CD14-positive monocyte (primary cell): ENCODE measurements at regions not wholly inside any gene's neighbourhood (a gene's known extent, or its start where the extent isn't known, plus 50 kb on each side); places are given as distances from the start of the nearest gene placed in this dataset.

Experiments used
- DNase-seq, 3 donors: peaks; one replicate each; pipeline ENCODE4 v3.0.0-alpha.2; 2011 to 2022
- H2AFZ ChIP-seq: 2 replicates; pipeline ENCODE4 v1.6.0; 2012; ENCODE audit warnings: mild to moderate bottlenecking, low read depth, low read length, inconsistent platforms; ENCODE audit not compliant: insufficient read depth, poor library complexity, severe bottlenecking
- H3K27ac ChIP-seq, 2 donors: 1 replicate in 1 of 2; 2 replicates in 1 of 2; pipeline ENCODE4 v1.5.1; 2012 to 2013; ENCODE audit warnings: low read length in 2 of 2, control low read depth in 1 of 2, inconsistent platforms in 1 of 2, low read depth in 1 of 2, mild to moderate bottlenecking in 1 of 2
- H3K27me3 ChIP-seq, 2 donors: one replicate each; pipeline versions ENCODE4 v1.6.0 to v1.6.1; 2011 to 2013; ENCODE audit warnings: low read length in 2 of 2; ENCODE audit not compliant: control insufficient read depth in 2 of 2, insufficient read depth in 2 of 2
- H3K36me3 ChIP-seq, 2 donors: replicated peaks in 1 of 2; 1 replicate in 1 of 2; 2 replicates in 1 of 2; pipeline versions ENCODE4 v1.5.1 to v1.6.1; 2012 to 2013; ENCODE audit warnings: low read length in 2 of 2, control low read depth in 1 of 2, inconsistent platforms in 1 of 2, mild to moderate bottlenecking in 1 of 2; ENCODE audit not compliant: insufficient read depth in 2 of 2, control insufficient read depth in 1 of 2
- H3K4me1 ChIP-seq, 2 donors: 1 replicate in 1 of 2; 2 replicates in 1 of 2; pipeline versions ENCODE4 v1.5.1 to v1.6.1; 2012 to 2013; ENCODE audit warnings: low read length in 2 of 2, control low read depth in 1 of 2, inconsistent platforms in 1 of 2, mild to moderate bottlenecking in 1 of 2, moderate library complexity in 1 of 2; ENCODE audit not compliant: insufficient read depth in 2 of 2, control insufficient read depth in 1 of 2
- H3K4me2 ChIP-seq: replicated peaks from 2 replicates; pipeline ENCODE3; 2012; ENCODE audit warnings: low read length, moderate library complexity, mild to moderate bottlenecking; ENCODE audit not compliant: poor library complexity, severe bottlenecking; ENCODE audit errors: extremely low read depth
- H3K4me3 ChIP-seq, 3 experiments: fragments of 200-600 bp in 1 of 3; sonication (generic) in 1 of 3; replicated peaks in 1 of 3; 1 replicate in 2 of 3; 2 replicates in 1 of 3; pipeline ENCODE4 v1.5.1; 2011 to 2013; ENCODE audit warnings: low read length in 3 of 3, mild to moderate bottlenecking in 3 of 3, control low read depth in 2 of 3, low read depth in 2 of 3, inconsistent platforms in 1 of 3, moderate library complexity in 1 of 3
- H3K79me2 ChIP-seq: 2 replicates; pipeline ENCODE4 v1.6.0; 2012; ENCODE audit warnings: mild to moderate bottlenecking, control low read depth, inconsistent platforms, low read length, moderate library complexity; ENCODE audit not compliant: insufficient read depth
- H3K9ac ChIP-seq: 2 replicates; pipeline ENCODE4 v1.6.0; 2017; ENCODE audit warnings: low read length, mild to moderate bottlenecking; ENCODE audit not compliant: insufficient read depth, poor library complexity, severe bottlenecking
- H3K9me3 ChIP-seq, 2 donors: replicated peaks in 1 of 2; 1 replicate in 1 of 2; 2 replicates in 1 of 2; pipeline versions ENCODE4 v1.5.1 to v1.6.1; 2012 to 2013; ENCODE audit warnings: low read length in 2 of 2, control low read depth in 1 of 2; ENCODE audit not compliant: control insufficient read depth in 1 of 2, insufficient read depth in 1 of 2
- H4K20me1 ChIP-seq: 2 replicates; pipeline ENCODE4 v1.6.0; 2012; ENCODE audit warnings: mild to moderate bottlenecking, low read length, control low read depth, moderate library complexity; ENCODE audit not compliant: insufficient read depth
- H3K27ac Mint-ChIP-seq, 7 donors: one replicate each; pipeline ENCODE4 v1.8.0; 2020; ENCODE audit warnings: mild to moderate bottlenecking in 7 of 7, mixed read lengths in 7 of 7, moderate library complexity in 6 of 7, inconsistent platforms in 2 of 7
- H3K27me3 Mint-ChIP-seq, 3 donors: one replicate each; pipeline ENCODE4 v1.8.0; 2021 to 2022; ENCODE audit warnings: low read depth in 3 of 3, mild to moderate bottlenecking in 3 of 3, mixed read lengths in 3 of 3, moderate library complexity in 3 of 3, inconsistent platforms in 1 of 3
- H3K36me3 Mint-ChIP-seq, 2 donors: one replicate each; pipeline ENCODE4 v1.8.0; 2020; ENCODE audit warnings: mixed read lengths in 2 of 2, inconsistent platforms in 1 of 2, mild to moderate bottlenecking in 1 of 2
- H3K4me1 Mint-ChIP-seq: one replicate; pipeline ENCODE4 v1.8.0; 2020; ENCODE audit warnings: mild to moderate bottlenecking, mixed read lengths
- H3K4me3 Mint-ChIP-seq, 2 donors: one replicate each; pipeline ENCODE4 v1.8.0; 2020; ENCODE audit warnings: mild to moderate bottlenecking in 2 of 2, mixed read lengths in 2 of 2, moderate library complexity in 1 of 2
- H3K9me3 Mint-ChIP-seq, 7 donors: one replicate each; pipeline ENCODE4 v1.8.0; 2020 to 2022; ENCODE audit warnings: mixed read lengths in 7 of 7, mild to moderate bottlenecking in 6 of 7, moderate library complexity in 6 of 7, inconsistent platforms in 2 of 7
- WGBS: methylation state at CpG from one replicate; pipeline ENCODE4 v1.1.5; 2013; ENCODE audit warnings: missing lambda C conversion rate; ENCODE audit not compliant: insufficient coverage; 5-methylcytosine and 5-hydroxymethylcytosine counted together
- intact Hi-C, 2 donors: fragments of 100-400 bp; cut with micrococcal nuclease; formaldehyde crosslinking; loops; one replicate each; pipeline versions ENCODE4 v1.15.0 to v1.15.1; 2023
- TF ChIP-seq, protein P1 (sequence below): fragments of 200-600 bp; IDR thresholded peaks from one replicate; pipeline ENCODE4 v1.8.0; 2022; ENCODE audit warnings: antibody characterized with exemption, mild to moderate bottlenecking

DNA sequence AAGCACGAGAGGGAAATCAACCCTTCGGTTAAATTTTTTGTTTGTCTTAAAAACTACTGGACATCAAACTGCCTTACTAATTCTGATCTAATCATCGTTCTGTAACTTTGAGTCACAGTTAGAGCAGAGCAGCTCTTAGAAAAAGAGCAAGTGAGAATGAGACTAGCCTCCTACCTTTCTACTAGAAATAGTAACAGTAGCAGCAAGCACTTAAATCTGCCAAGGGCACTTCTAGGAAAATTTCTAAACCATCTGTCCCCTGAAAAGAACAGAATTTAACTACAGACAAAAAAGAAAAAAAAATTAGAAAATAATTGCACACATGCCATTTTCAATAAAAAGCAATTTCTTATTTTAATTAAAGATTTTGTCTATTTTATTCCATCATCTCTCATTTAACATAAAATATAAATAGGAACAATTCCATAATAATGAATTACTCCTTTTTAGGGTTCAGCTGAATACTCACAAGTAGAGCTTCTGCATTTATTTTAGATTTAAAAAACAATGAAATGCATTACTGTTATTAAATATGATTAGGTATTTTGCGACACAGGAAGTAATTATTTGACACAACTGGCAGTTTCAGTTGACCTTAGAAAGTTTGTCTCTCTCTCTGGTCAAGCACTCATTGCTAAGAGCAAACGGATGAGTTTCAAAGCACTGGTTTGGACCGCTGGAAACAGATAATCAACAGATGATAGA lies 250.8 kb upstream of the SOX9 start:
- H3K36me3 ChIP-seq = no peaks in the 10 kb centered on the region
- no peaks in the 10 kb centered on the region for H3K27me3 Mint-ChIP-seq
- H2AFZ ChIP-seq = no peak overlapping the region
- H3K36me3 Mint-ChIP-seq = no peaks in the 10 kb centered on the region
- H3K27ac Mint-ChIP-seq = no peak overlapping the region
- intact Hi-C loops = no loop called here
- no peak overlapping the region for H3K9ac ChIP-seq
- H3K4me2 ChIP-seq = no peak overlapping the region
- H3K27ac ChIP-seq = no peak overlapping the region
- H3K4me1 Mint-ChIP-seq = no peaks in the 10 kb centered on the region
- no peak for DNase-seq
- H3K4me3 Mint-ChIP-seq = no peak overlapping the region
- no peak overlapping the region for H3K4me3 ChIP-seq
- H3K27me3 ChIP-seq = no peaks in the 10 kb centered on the region
- H4K20me1 ChIP-seq = no peaks in the 10 kb centered on the region
- TF ChIP-seq, protein P1, sequence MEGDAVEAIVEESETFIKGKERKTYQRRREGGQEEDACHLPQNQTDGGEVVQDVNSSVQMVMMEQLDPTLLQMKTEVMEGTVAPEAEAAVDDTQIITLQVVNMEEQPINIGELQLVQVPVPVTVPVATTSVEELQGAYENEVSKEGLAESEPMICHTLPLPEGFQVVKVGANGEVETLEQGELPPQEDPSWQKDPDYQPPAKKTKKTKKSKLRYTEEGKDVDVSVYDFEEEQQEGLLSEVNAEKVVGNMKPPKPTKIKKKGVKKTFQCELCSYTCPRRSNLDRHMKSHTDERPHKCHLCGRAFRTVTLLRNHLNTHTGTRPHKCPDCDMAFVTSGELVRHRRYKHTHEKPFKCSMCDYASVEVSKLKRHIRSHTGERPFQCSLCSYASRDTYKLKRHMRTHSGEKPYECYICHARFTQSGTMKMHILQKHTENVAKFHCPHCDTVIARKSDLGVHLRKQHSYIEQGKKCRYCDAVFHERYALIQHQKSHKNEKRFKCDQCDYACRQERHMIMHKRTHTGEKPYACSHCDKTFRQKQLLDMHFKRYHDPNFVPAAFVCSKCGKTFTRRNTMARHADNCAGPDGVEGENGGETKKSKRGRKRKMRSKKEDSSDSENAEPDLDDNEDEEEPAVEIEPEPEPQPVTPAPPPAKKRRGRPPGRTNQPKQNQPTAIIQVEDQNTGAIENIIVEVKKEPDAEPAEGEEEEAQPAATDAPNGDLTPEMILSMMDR = no peak
- WGBS = no CpG with 5 or more reads among the region's 6 CpGs
- peaks cover 0 to 3% of the 10 kb centered on the region in 2 donors for H3K9me3 ChIP-seq
- peaks cover 0 to 7% (median 3%) of the 10 kb centered on the region in 7 donors for H3K9me3 Mint-ChIP-seq
- H3K4me1 ChIP-seq = no peaks in the 10 kb centered on the region
- no peaks in the 10 kb centered on the region for H3K79me2 ChIP-seq

DNA sequence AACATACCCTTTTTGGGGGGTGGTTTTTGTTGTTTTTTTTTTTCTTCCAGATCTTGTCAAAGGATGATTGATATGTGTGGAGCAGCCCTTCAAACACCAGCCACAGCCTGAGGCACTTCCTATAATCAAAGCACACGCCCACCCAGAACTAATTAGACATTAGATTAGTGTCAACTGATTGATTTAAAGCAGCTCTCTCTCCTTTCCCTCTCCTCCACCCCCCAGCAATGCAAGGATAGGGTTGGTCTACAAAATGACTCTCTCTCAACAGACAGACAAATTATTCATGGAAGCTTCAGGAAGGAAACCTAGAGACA lies 250.3 kb upstream of the SOX9 start:
- Mint-ChIP-seq H3K27me3 (no peaks in the 10 kb centered on the region), H3K27ac (no peak overlapping the region), H3K36me3 (no peaks in the 10 kb centered on the region), H3K9me3 (peaks cover 0 to 8% (median 3%) of the 10 kb centered on the region in 7 donors), H3K4me3 (no peak overlapping the region), H3K4me1 (no peaks in the 10 kb centered on the region)
- Histone ChIP-seq H2AFZ (no peak overlapping the region), H4K20me1 (no peaks in the 10 kb centered on the region), H3K4me2 (no peak overlapping the region), H3K36me3 (no peaks in the 10 kb centered on the region), H3K4me1 (no peaks in the 10 kb centered on the region), H3K9ac (no peak overlapping the region), H3K79me2 (no peaks in the 10 kb centered on the region), H3K27ac (no peak overlapping the region), H3K27me3 (no peaks in the 10 kb centered on the region), H3K9me3 (peaks cover 0 to 3% of the 10 kb centered on the region in 2 donors), H3K4me3 (no peak overlapping the region)
- intact Hi-C loops = no loop called here
- no CpG with 5 or more reads among the region's 1 CpG for WGBS
- DNase-seq = no peak
- TF ChIP-seq, protein P1 = no peak
